DND-41 (cell line): ENCODE measurements at regions not wholly inside any gene's neighbourhood (a gene's known extent, or its start where the extent isn't known, plus 50 kb on each side); places are given as distances from the start of the nearest gene placed in this dataset.
"Not testable (repeated sequence)": the region's sequence is repeated elsewhere in the genome, so short reads cannot be mapped to it uniquely, and the experiment has no call there.

Experiments used
- EZH2 ChIP-seq: IDR thresholded peaks from 3 replicates; pipeline ENCODE4 v1.6.1; 2012; ENCODE audit warnings: borderline replicate concordance, low read depth, mild to moderate bottlenecking, moderate library complexity, low read length, inconsistent platforms; ENCODE audit not compliant: severe bottlenecking
- TF ChIP-seq, protein P1 (sequence below): IDR thresholded peaks from 2 replicates; pipeline ENCODE4 v1.5.1; 2012; ENCODE audit warnings: borderline replicate concordance, low read length, moderate library complexity, mild to moderate bottlenecking; ENCODE audit not compliant: poor library complexity, severe bottlenecking; ENCODE audit errors: extremely low read depth

DNA sequence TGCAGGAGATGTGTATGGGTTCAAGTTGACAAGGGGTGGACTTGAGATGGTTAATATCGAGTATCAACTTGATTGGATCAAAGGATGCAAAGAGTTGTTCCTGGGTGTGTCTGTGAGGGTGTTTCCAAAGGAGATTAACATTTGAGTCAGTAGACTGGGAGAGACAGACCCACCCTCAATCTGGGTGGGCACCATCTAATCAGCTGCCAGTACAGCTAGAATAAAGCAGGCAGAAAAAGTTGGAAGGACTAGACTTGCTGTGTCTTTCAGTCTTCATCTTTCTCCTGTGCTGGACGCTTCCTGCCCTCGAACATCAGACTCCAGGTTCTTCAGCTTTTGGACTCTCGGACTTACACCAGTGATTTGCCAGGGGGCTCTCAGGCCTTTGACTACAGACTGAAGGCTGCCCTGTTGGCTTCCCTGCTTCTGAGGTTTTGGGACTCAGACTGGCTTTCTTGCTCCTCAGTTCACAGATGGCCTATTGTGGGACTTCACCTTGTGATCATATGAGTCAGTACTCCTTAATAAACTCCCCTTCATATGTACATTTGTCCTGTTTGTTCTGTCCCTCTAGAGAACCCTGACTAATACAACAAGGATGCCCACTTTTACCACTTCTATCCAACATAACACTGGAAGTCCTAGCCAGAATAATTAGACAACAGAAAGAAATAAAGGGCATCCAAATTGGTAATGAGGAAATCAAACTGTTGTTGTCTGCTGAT lies 62.7 kb upstream of the KRAS start:
- TF ChIP-seq, protein P1, sequence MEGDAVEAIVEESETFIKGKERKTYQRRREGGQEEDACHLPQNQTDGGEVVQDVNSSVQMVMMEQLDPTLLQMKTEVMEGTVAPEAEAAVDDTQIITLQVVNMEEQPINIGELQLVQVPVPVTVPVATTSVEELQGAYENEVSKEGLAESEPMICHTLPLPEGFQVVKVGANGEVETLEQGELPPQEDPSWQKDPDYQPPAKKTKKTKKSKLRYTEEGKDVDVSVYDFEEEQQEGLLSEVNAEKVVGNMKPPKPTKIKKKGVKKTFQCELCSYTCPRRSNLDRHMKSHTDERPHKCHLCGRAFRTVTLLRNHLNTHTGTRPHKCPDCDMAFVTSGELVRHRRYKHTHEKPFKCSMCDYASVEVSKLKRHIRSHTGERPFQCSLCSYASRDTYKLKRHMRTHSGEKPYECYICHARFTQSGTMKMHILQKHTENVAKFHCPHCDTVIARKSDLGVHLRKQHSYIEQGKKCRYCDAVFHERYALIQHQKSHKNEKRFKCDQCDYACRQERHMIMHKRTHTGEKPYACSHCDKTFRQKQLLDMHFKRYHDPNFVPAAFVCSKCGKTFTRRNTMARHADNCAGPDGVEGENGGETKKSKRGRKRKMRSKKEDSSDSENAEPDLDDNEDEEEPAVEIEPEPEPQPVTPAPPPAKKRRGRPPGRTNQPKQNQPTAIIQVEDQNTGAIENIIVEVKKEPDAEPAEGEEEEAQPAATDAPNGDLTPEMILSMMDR: not testable (repeated sequence)
- not testable (repeated sequence) for TF ChIP-seq EZH2
